OCI-LY7 (cell line): ENCODE measurements at regions not wholly inside any gene's neighbourhood (a gene's known extent, or its start where the extent isn't known, plus 50 kb on each side); places are given as distances from the start of the nearest gene placed in this dataset.

ENCODE experiments used
- CTCF ChIP-seq: fragments of 200-600 bp; sonication (generic); conservative IDR thresholded peaks from 2 replicates; pipeline ENCODE4 v1.5.1; 2014; ENCODE audit warnings: mild to moderate bottlenecking, antibody characterized with exemption, low read length, moderate library complexity, mixed read lengths
- EZH2phosphoT487 ChIP-seq: fragments of 200-600 bp; sonication (generic); IDR thresholded peaks from 2 replicates; pipeline ENCODE4 v1.6.1; 2018; ENCODE audit warnings: low read depth, borderline replicate concordance, mild to moderate bottlenecking, mixed run types, antibody characterized with exemption, low read length, moderate library complexity, mixed read lengths

GRCh38 chr7:19322002-19322401 is 176.8 kb upstream of the FERD3L start:
- TF ChIP-seq CTCF (no peak), EZH2phosphoT487 (no peak)
